ENCODE measurements at regions not wholly inside any gene's neighbourhood (a gene's known extent, or its start where the extent isn't known, plus 50 kb on each side); places are given as distances from the start of the nearest gene placed in this dataset.
A peak's percentile ranks its signal among the peaks of the same experiment; 100 is the strongest.

GRCh38 chr18:26771524-26771923 lies 94.0 kb downstream of the AQP4 start:
- CTCF ChIA-PET: interaction anchor here (1.2 to 2.8 kb wide), 2 partner anchors 115 to 118 kb away, joined by 3 to 13 read pairs; no protein-coding TSS in a partner anchor

More at GRCh38 chr18:26771524-26771923, 94.0 kb downstream of the AQP4 start:
- H4K20me1 ChIP-seq (ENCODE audit: insufficient read depth): no peaks in the 10 kb centered on the region
- H3F3A ChIP-seq (replicated peaks; ENCODE audit: insufficient read depth): no peaks in the 10 kb centered on the region
- H3K27me3 ChIP-seq (ENCODE audit: insufficient read depth): no peaks in the 10 kb centered on the region
- H3K4me2 ChIP-seq: no peak overlapping the region
- no peak overlapping the region for H2AFZ ChIP-seq (ENCODE audit: low read depth)
- H3K9ac ChIP-seq: no peak overlapping the region
- H3K36me3 ChIP-seq (replicated peaks in 1 of 2; ENCODE audit: control insufficient read depth in 1 of 2, insufficient read depth in 2 of 2, low read length in 1 of 2): no peaks in the 10 kb centered on the region
- H3K79me2 ChIP-seq (ENCODE audit: insufficient read depth): no peaks in the 10 kb centered on the region
- no peak overlapping the region for H3K4me3 ChIP-seq (ENCODE audit: low read depth in 2 of 2, low read length in 1 of 2)
- H3K4me1 ChIP-seq (ENCODE audit: control insufficient read depth in 1 of 2, insufficient read depth in 2 of 2, low read depth in 1 of 2, low read length in 1 of 2): peaks cover 0 to 10% of the 10 kb centered on the region in 2 experiments; a peak in 2 of 4 replicates
- 19% methylated on average over 1 of the region's 1 CpG for WGBS (ENCODE audit: low lambda C conversion rate)
- TF ChIP-seq TAF1 (IDR thresholded peaks at IDR 0.05; ENCODE audit: borderline replicate concordance, low read depth, low read length) (no peak), RFX5 (IDR thresholded peaks at IDR 0.05; ENCODE audit: low read length) (no peak), NRF1 (IDR thresholded peaks at IDR 0.05; ENCODE audit: low read depth, low read length) (no peak), SIN3A (IDR thresholded peaks at IDR 0.05; ENCODE audit: borderline replicate concordance, low read depth, low read length) (no peak), RAD21 (IDR thresholded peaks at IDR 0.05; ENCODE audit: low read length) (peak; percentile 70), CTCF (IDR thresholded peaks at IDR 0.05) (peak; percentile 41), GABPA (IDR thresholded peaks at IDR 0.05; ENCODE audit: low read depth) (no peak), MXI1 (IDR thresholded peaks at IDR 0.05; ENCODE audit: low read depth, low read length) (no peak), RXRA (IDR thresholded peaks at IDR 0.05; ENCODE audit: borderline replicate concordance, low read depth) (no peak), ZBTB33 (IDR thresholded peaks at IDR 0.05; ENCODE audit: borderline replicate concordance, low read depth) (no peak), NFIC (IDR thresholded peaks at IDR 0.05; ENCODE audit: borderline replicate concordance) (no peak), EZH2phosphoT487 (IDR thresholded peaks at IDR 0.05; ENCODE audit: borderline replicate concordance, low read depth) (no peak), SMC3 (IDR thresholded peaks at IDR 0.05; ENCODE audit: low read depth, low read length) (peak; percentile 36; the same call in 1 of the 2 replicates)
- TF ChIP-seq, protein P1, sequence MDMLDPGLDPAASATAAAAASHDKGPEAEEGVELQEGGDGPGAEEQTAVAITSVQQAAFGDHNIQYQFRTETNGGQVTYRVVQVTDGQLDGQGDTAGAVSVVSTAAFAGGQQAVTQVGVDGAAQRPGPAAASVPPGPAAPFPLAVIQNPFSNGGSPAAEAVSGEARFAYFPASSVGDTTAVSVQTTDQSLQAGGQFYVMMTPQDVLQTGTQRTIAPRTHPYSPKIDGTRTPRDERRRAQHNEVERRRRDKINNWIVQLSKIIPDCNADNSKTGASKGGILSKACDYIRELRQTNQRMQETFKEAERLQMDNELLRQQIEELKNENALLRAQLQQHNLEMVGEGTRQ (IDR thresholded peaks at IDR 0.05; ENCODE audit: borderline replicate concordance, low read depth, low read length): no peak
- TF ChIP-seq, protein P2, sequence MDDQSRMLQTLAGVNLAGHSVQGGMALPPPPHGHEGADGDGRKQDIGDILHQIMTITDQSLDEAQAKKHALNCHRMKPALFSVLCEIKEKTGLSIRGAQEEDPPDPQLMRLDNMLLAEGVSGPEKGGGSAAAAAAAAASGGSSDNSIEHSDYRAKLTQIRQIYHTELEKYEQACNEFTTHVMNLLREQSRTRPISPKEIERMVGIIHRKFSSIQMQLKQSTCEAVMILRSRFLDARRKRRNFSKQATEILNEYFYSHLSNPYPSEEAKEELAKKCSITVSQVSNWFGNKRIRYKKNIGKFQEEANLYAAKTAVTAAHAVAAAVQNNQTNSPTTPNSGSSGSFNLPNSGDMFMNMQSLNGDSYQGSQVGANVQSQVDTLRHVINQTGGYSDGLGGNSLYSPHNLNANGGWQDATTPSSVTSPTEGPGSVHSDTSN (IDR thresholded peaks at IDR 0.05): no peak
- TF ChIP-seq, protein P3, sequence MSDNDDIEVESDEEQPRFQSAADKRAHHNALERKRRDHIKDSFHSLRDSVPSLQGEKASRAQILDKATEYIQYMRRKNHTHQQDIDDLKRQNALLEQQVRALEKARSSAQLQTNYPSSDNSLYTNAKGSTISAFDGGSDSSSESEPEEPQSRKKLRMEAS (IDR thresholded peaks at IDR 0.05; ENCODE audit: low read depth): no peak
- no peaks in the 10 kb centered on the region for H3K9me3 ChIP-seq
- POLR2A ChIA-PET: no interaction called here
- H3K9me2 ChIP-seq: no peaks in the 10 kb centered on the region
- H3K27ac ChIP-seq (ENCODE audit: low read depth in 2 of 2, low read length in 1 of 2): peak overlapping the region in 1 of 2 experiments; percentile 91; a peak in 1 of 4 replicates
- no peak for DNase-seq

All from SK-N-SH (cell line).